WTC11 (cell line): ENCODE measurements at regions not wholly inside any gene's neighbourhood (a gene's known extent, or its start where the extent isn't known, plus 50 kb on each side); places are given as distances from the start of the nearest gene placed in this dataset.

Experiments used
- ATAC-seq: fragments of 200-7000 bp; cut with Tn5 transposase; 2 replicates; pipeline ENCODE4 v1.10.0; 2021; ENCODE audit warnings: mild to moderate bottlenecking, moderate library complexity
- CTCF ChIA-PET: fragments of 300-600 bp; sonication (Branson Sonifier 250); formaldehyde crosslinking; loops from one replicate; lab custom pipeline; 2021; ENCODE audit warnings: antibody characterized with exemption; lab: Charles Lee
- POLR2A ChIA-PET: fragments of 350-600 bp; sonication (Branson Sonifier 250); formaldehyde crosslinking; loops from one replicate; lab custom pipeline; 2021; ENCODE audit warnings: antibody characterized with exemption; lab: Charles Lee
- DNase-seq: peaks from one replicate; pipeline ENCODE4 v3.0.0; 2021; ENCODE audit warnings: low spot score
- H3K27ac Mint-ChIP-seq: 2 replicates; pipeline ENCODE4 v1.8.0; 2021; ENCODE audit warnings: mixed read lengths
- H3K27me3 Mint-ChIP-seq: 2 replicates; pipeline ENCODE4 v1.8.0; 2021; ENCODE audit warnings: low read depth, mild to moderate bottlenecking, moderate library complexity, mixed read lengths
- H3K36me3 Mint-ChIP-seq: 2 replicates; pipeline ENCODE4 v1.8.0; 2021; ENCODE audit warnings: mixed read lengths
- H3K4me1 Mint-ChIP-seq: 2 replicates; pipeline ENCODE4 v1.8.0; 2022; ENCODE audit warnings: mixed read lengths
- H3K4me3 Mint-ChIP-seq: 2 replicates; pipeline ENCODE4 v1.8.0; 2021; ENCODE audit warnings: mild to moderate bottlenecking, moderate library complexity, mixed read lengths
- H3K9me3 Mint-ChIP-seq: 2 replicates; pipeline ENCODE4 v1.8.0; 2021; ENCODE audit warnings: mixed read lengths
- CBFB ChIP-seq: sonication (generic); formaldehyde crosslinking; IDR thresholded peaks from 2 replicates; pipeline ENCODE4 v1.8.1; 2022; ENCODE audit warnings: mild to moderate bottlenecking, low read depth, missing genetic modification reagents
- ESRRA ChIP-seq: sonication (generic); formaldehyde crosslinking; IDR thresholded peaks from 2 replicates; pipeline ENCODE4 v1.8.1; 2022; ENCODE audit warnings: mild to moderate bottlenecking, missing genetic modification reagents, borderline replicate concordance
- FOXJ3 ChIP-seq: sonication (generic); formaldehyde crosslinking; IDR thresholded peaks from 2 replicates; pipeline ENCODE4 v1.9.0; 2021; ENCODE audit warnings: missing genetic modification reagents, mild to moderate bottlenecking, borderline replicate concordance
- GABPB1 ChIP-seq: sonication (generic); formaldehyde crosslinking; IDR thresholded peaks from 2 replicates; pipeline ENCODE4 v1.8.1; 2023; ENCODE audit warnings: mild to moderate bottlenecking, missing genetic modification reagents
- HMGA2 ChIP-seq: fragments of 250-450 bp; sonication (Bioruptor Pico); IDR thresholded peaks from 2 replicates; pipeline ENCODE4 v1.4.0; 2021; ENCODE audit warnings: mild to moderate bottlenecking, moderate library complexity
- MXD4 ChIP-seq: fragments of 250-450 bp; sonication (Bioruptor Pico); IDR thresholded peaks from 2 replicates; pipeline ENCODE4 v1.8.0; 2021; ENCODE audit warnings: mild to moderate bottlenecking, moderate library complexity, borderline replicate concordance
- NR1H2 ChIP-seq: sonication (generic); formaldehyde crosslinking; IDR thresholded peaks from 2 replicates; pipeline ENCODE4 v1.9.0; 2021; ENCODE audit warnings: mild to moderate bottlenecking, moderate library complexity, missing genetic modification reagents
- NR2C2 ChIP-seq: sonication (generic); formaldehyde crosslinking; IDR thresholded peaks from 2 replicates; pipeline ENCODE4 v1.8.0; 2022; ENCODE audit warnings: mild to moderate bottlenecking, missing genetic modification reagents
- RORB ChIP-seq: fragments of 250-450 bp; sonication (Bioruptor Pico); IDR thresholded peaks from 2 replicates; pipeline ENCODE4 v1.9.0; 2021; ENCODE audit warnings: mild to moderate bottlenecking
- SMAD3 ChIP-seq: sonication (generic); formaldehyde crosslinking; IDR thresholded peaks from 2 replicates; pipeline ENCODE4 v1.8.0; 2022; ENCODE audit warnings: missing genetic modification reagents, mild to moderate bottlenecking, borderline replicate concordance
- SOX15 ChIP-seq: fragments of 250-450 bp; sonication (Bioruptor Pico); IDR thresholded peaks from 2 replicates; pipeline ENCODE4 v1.9.0; 2021; ENCODE audit warnings: mild to moderate bottlenecking
- ZNF138 ChIP-seq: sonication (generic); formaldehyde crosslinking; conservative IDR thresholded peaks from 2 replicates; pipeline ENCODE4 v1.8.1; 2022; ENCODE audit warnings: mild to moderate bottlenecking, moderate library complexity, missing genetic modification reagents
- ZNF317 ChIP-seq: sonication (generic); formaldehyde crosslinking; IDR thresholded peaks from 2 replicates; pipeline ENCODE4 v1.8.1; 2023; ENCODE audit warnings: low read depth, mild to moderate bottlenecking, moderate library complexity, missing genetic modification reagents, borderline replicate concordance
- ZNF396 ChIP-seq: fragments of 250-450 bp; sonication (Bioruptor Pico); IDR thresholded peaks from 2 replicates; pipeline ENCODE4 v1.8.0; 2021; ENCODE audit warnings: mild to moderate bottlenecking, moderate library complexity, borderline replicate concordance
- TF ChIP-seq, protein P1 (sequence below): sonication (generic); formaldehyde crosslinking; IDR thresholded peaks from 2 replicates; pipeline ENCODE4 v1.8.1; 2022; ENCODE audit warnings: mild to moderate bottlenecking, moderate library complexity, missing genetic modification reagents
- TF ChIP-seq, protein P2 (sequence below): fragments of 200-600 bp; IDR thresholded peaks from 2 replicates; pipeline ENCODE4 v1.8.0; 2022; ENCODE audit warnings: antibody characterized with exemption
- TF ChIP-seq, protein P3 (sequence below): fragments of 250-450 bp; sonication (Bioruptor Pico); IDR thresholded peaks from 2 replicates; pipeline ENCODE4 v2.1.2; 2022; ENCODE audit warnings: mild to moderate bottlenecking, moderate library complexity
- TF ChIP-seq, protein P4 (sequence below): fragments of 250-450 bp; sonication (Bioruptor Pico); IDR thresholded peaks from 2 replicates; pipeline ENCODE4 v1.9.0; 2021; ENCODE audit warnings: mild to moderate bottlenecking
- TF ChIP-seq, protein P5 (sequence below): sonication (generic); formaldehyde crosslinking; IDR thresholded peaks from 2 replicates; pipeline ENCODE4 v1.8.0; 2022; ENCODE audit warnings: mild to moderate bottlenecking, missing genetic modification reagents
- TF ChIP-seq, protein P6 (sequence below): sonication (generic); formaldehyde crosslinking; IDR thresholded peaks from 2 replicates; pipeline ENCODE4 v1.8.1; 2023; ENCODE audit warnings: mild to moderate bottlenecking, missing genetic modification reagents
- TF ChIP-seq, protein P7 (sequence below): sonication (generic); formaldehyde crosslinking; IDR thresholded peaks from 2 replicates; pipeline ENCODE4 v1.8.1; 2022; ENCODE audit warnings: missing genetic modification reagents, borderline replicate concordance
- TF ChIP-seq, protein P8 (sequence below): sonication (generic); formaldehyde crosslinking; IDR thresholded peaks from 2 replicates; pipeline ENCODE4 v1.8.0; 2023; ENCODE audit warnings: missing genetic modification reagents, mild to moderate bottlenecking, borderline replicate concordance

DNA sequence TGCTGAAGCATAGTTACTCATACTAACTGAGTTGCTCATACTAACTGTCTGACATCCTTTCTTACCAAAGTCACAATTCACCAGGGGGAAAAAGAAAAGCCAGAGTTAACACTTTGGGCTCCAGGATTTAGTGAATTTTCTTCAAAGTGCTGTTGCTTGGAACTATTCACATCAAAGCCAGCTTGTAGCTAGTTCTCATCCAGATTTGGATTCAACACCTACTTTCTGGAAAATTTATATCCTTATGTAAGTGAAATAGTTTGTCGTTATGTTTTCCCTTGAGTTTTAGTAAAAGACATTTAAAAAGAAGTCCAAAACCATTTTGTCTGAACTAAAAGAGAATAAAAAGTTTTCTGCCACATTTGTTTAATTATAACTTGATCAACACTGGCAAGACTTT lies 264.6 kb downstream of the BRINP2 start:
- DNase-seq (no peak), ATAC-seq (no peak)
- Mint-ChIP-seq H3K27ac (no peak overlapping the region), H3K4me1 (peaks cover 8% of the 10 kb centered on the region), H3K36me3 (no peaks in the 10 kb centered on the region), H3K4me3 (no peak overlapping the region), H3K27me3 (no peaks in the 10 kb centered on the region), H3K9me3 (no peaks in the 10 kb centered on the region)
- TF ChIP-seq RORB, result no peak
- TF ChIP-seq, protein P1, sequence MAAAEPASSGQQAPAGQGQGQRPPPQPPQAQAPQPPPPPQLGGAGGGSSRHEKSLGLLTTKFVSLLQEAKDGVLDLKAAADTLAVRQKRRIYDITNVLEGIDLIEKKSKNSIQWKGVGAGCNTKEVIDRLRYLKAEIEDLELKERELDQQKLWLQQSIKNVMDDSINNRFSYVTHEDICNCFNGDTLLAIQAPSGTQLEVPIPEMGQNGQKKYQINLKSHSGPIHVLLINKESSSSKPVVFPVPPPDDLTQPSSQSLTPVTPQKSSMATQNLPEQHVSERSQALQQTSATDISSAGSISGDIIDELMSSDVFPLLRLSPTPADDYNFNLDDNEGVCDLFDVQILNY (CRISPR knock-in tag), result no peak
- TF ChIP-seq CBFB, result no peak
- no peak for TF ChIP-seq NR2C2
- TF ChIP-seq ZNF396 (CRISPR knock-in tag), result no peak
- TF ChIP-seq SMAD3, result no peak
- TF ChIP-seq, protein P2, sequence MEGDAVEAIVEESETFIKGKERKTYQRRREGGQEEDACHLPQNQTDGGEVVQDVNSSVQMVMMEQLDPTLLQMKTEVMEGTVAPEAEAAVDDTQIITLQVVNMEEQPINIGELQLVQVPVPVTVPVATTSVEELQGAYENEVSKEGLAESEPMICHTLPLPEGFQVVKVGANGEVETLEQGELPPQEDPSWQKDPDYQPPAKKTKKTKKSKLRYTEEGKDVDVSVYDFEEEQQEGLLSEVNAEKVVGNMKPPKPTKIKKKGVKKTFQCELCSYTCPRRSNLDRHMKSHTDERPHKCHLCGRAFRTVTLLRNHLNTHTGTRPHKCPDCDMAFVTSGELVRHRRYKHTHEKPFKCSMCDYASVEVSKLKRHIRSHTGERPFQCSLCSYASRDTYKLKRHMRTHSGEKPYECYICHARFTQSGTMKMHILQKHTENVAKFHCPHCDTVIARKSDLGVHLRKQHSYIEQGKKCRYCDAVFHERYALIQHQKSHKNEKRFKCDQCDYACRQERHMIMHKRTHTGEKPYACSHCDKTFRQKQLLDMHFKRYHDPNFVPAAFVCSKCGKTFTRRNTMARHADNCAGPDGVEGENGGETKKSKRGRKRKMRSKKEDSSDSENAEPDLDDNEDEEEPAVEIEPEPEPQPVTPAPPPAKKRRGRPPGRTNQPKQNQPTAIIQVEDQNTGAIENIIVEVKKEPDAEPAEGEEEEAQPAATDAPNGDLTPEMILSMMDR, result no peak
- TF ChIP-seq, protein P3, sequence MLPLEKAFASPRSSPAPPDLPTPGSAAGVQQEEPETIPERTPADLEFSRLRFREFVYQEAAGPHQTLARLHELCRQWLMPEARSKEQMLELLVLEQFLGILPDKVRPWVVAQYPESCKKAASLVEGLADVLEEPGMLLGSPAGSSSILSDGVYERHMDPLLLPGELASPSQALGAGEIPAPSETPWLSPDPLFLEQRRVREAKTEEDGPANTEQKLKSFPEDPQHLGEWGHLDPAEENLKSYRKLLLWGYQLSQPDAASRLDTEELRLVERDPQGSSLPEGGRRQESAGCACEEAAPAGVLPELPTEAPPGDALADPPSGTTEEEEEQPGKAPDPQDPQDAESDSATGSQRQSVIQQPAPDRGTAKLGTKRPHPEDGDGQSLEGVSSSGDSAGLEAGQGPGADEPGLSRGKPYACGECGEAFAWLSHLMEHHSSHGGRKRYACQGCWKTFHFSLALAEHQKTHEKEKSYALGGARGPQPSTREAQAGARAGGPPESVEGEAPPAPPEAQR, result no peak
- TF ChIP-seq ZNF138 (CRISPR knock-in tag), result no peak
- no peak for TF ChIP-seq MXD4 (CRISPR knock-in tag)
- TF ChIP-seq, protein P4, sequence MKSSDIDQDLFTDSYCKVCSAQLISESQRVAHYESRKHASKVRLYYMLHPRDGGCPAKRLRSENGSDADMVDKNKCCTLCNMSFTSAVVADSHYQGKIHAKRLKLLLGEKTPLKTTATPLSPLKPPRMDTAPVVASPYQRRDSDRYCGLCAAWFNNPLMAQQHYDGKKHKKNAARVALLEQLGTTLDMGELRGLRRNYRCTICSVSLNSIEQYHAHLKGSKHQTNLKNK (CRISPR knock-in tag), result no peak
- TF ChIP-seq, protein P5, sequence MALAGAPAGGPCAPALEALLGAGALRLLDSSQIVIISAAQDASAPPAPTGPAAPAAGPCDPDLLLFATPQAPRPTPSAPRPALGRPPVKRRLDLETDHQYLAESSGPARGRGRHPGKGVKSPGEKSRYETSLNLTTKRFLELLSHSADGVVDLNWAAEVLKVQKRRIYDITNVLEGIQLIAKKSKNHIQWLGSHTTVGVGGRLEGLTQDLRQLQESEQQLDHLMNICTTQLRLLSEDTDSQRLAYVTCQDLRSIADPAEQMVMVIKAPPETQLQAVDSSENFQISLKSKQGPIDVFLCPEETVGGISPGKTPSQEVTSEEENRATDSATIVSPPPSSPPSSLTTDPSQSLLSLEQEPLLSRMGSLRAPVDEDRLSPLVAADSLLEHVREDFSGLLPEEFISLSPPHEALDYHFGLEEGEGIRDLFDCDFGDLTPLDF (CRISPR knock-in tag), result no peak
- TF ChIP-seq ESRRA (CRISPR knock-in tag), result no peak
- TF ChIP-seq, protein P6, sequence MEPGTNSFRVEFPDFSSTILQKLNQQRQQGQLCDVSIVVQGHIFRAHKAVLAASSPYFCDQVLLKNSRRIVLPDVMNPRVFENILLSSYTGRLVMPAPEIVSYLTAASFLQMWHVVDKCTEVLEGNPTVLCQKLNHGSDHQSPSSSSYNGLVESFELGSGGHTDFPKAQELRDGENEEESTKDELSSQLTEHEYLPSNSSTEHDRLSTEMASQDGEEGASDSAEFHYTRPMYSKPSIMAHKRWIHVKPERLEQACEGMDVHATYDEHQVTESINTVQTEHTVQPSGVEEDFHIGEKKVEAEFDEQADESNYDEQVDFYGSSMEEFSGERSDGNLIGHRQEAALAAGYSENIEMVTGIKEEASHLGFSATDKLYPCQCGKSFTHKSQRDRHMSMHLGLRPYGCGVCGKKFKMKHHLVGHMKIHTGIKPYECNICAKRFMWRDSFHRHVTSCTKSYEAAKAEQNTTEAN, result no peak
- ChIA-PET CTCF (no interaction called here), POLR2A (no interaction called here)

DNA sequence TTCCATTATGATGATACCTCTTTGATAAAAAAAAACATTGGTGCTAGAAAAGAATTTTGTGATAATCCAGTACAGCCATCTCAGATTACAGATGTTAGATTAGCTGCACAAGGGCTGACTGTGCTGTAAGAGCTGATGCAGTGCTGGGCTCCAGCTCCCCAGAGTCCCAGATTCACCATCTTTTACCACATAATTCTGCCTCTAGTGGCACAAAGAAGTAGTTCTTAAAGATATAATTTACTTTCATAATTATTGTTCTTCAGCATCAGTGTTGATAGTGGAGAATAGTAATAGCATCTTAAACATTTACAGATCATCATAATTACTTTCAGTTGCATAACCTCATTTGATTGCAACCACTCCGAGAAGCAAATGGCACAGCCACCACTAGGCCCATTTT lies 262.1 kb downstream of the BRINP2 start:
- DNase-seq (no peak), ATAC-seq (peak; percentile 39; the same call in 1 of the 2 replicates)
- H3K4me1 Mint-ChIP-seq, result peaks cover 8% of the 10 kb centered on the region
- H3K27ac Mint-ChIP-seq, result no peak overlapping the region
- H3K36me3 Mint-ChIP-seq, result no peaks in the 10 kb centered on the region
- POLR2A ChIA-PET, result no interaction called here
- CTCF ChIA-PET, result interaction anchor here (0.7 to 0.9 kb wide), 3 partner anchors 10 to 117 kb away, joined by 3 read pairs; no protein-coding TSS in a partner anchor
- H3K9me3 Mint-ChIP-seq, result no peaks in the 10 kb centered on the region
- no peaks in the 10 kb centered on the region for H3K27me3 Mint-ChIP-seq
- no peak overlapping the region for H3K4me3 Mint-ChIP-seq
- TF ChIP-seq, protein P7, sequence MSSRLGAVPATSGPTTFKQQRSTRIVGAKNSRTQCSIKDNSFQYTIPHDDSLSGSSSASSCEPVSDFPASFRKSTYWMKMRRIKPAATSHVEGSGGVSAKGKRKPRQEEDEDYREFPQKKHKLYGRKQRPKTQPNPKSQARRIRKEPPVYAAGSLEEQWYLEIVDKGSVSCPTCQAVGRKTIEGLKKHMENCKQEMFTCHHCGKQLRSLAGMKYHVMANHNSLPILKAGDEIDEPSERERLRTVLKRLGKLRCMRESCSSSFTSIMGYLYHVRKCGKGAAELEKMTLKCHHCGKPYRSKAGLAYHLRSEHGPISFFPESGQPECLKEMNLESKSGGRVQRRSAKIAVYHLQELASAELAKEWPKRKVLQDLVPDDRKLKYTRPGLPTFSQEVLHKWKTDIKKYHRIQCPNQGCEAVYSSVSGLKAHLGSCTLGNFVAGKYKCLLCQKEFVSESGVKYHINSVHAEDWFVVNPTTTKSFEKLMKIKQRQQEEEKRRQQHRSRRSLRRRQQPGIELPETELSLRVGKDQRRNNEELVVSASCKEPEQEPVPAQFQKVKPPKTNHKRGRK (CRISPR knock-in tag), result no peak
- no peak for TF ChIP-seq HMGA2 (CRISPR knock-in tag)
- TF ChIP-seq FOXJ3 (CRISPR knock-in tag), result no peak
- no peak for TF ChIP-seq NR1H2 (CRISPR knock-in tag)
- TF ChIP-seq, protein P8, sequence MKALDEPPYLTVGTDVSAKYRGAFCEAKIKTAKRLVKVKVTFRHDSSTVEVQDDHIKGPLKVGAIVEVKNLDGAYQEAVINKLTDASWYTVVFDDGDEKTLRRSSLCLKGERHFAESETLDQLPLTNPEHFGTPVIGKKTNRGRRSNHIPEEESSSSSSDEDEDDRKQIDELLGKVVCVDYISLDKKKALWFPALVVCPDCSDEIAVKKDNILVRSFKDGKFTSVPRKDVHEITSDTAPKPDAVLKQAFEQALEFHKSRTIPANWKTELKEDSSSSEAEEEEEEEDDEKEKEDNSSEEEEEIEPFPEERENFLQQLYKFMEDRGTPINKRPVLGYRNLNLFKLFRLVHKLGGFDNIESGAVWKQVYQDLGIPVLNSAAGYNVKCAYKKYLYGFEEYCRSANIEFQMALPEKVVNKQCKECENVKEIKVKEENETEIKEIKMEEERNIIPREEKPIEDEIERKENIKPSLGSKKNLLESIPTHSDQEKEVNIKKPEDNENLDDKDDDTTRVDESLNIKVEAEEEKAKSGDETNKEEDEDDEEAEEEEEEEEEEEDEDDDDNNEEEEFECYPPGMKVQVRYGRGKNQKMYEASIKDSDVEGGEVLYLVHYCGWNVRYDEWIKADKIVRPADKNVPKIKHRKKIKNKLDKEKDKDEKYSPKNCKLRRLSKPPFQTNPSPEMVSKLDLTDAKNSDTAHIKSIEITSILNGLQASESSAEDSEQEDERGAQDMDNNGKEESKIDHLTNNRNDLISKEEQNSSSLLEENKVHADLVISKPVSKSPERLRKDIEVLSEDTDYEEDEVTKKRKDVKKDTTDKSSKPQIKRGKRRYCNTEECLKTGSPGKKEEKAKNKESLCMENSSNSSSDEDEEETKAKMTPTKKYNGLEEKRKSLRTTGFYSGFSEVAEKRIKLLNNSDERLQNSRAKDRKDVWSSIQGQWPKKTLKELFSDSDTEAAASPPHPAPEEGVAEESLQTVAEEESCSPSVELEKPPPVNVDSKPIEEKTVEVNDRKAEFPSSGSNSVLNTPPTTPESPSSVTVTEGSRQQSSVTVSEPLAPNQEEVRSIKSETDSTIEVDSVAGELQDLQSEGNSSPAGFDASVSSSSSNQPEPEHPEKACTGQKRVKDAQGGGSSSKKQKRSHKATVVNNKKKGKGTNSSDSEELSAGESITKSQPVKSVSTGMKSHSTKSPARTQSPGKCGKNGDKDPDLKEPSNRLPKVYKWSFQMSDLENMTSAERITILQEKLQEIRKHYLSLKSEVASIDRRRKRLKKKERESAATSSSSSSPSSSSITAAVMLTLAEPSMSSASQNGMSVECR, result no peak
- TF ChIP-seq GABPB1 (CRISPR knock-in tag), result no peak
- TF ChIP-seq, protein P4 (CRISPR knock-in tag), result no peak
- TF ChIP-seq ZNF317, result no peak
- TF ChIP-seq SOX15 (CRISPR knock-in tag), result no peak
- TF ChIP-seq RORB, result no peak
